Mesothelial cell of epicardium (in vitro differentiated cells): ENCODE measurements at regions not wholly inside any gene's neighbourhood (a gene's known extent, or its start where the extent isn't known, plus 50 kb on each side); places are given as distances from the start of the nearest gene placed in this dataset.

Source experiments
- DNase-seq, 2 experiments: peaks; one replicate each; pipeline ENCODE4 v3.0.0; 2021; ENCODE audit warnings: low spot score in 2 of 2; ENCODE audit not compliant: unreplicated experiment in 2 of 2
- H3K27ac Mint-ChIP-seq: 2 replicates; pipeline ENCODE4 v1.8.0; 2021; ENCODE audit warnings: mixed read lengths
- H3K27me3 Mint-ChIP-seq: 2 replicates; pipeline ENCODE4 v1.8.0; 2021; ENCODE audit warnings: low read depth, mixed read lengths
- H3K36me3 Mint-ChIP-seq: 2 replicates; pipeline ENCODE4 v1.8.0; 2021; ENCODE audit warnings: mixed read lengths
- H3K4me1 Mint-ChIP-seq: 2 replicates; pipeline ENCODE4 v1.8.0; 2021; ENCODE audit warnings: mixed read lengths
- H3K4me3 Mint-ChIP-seq: 2 replicates; pipeline ENCODE4 v1.8.0; 2021; ENCODE audit warnings: mild to moderate bottlenecking, moderate library complexity, mixed read lengths
- H3K9me3 Mint-ChIP-seq: 2 replicates; pipeline ENCODE4 v1.8.0; 2021; ENCODE audit warnings: mixed read lengths
- TF ChIP-seq, protein P1 (sequence below): fragments of 200-600 bp; sonication (generic); IDR thresholded peaks from one replicate; pipeline ENCODE4 v1.5.0; 2021; ENCODE audit warnings: antibody characterized with exemption; ENCODE audit not compliant: unreplicated experiment

DNA sequence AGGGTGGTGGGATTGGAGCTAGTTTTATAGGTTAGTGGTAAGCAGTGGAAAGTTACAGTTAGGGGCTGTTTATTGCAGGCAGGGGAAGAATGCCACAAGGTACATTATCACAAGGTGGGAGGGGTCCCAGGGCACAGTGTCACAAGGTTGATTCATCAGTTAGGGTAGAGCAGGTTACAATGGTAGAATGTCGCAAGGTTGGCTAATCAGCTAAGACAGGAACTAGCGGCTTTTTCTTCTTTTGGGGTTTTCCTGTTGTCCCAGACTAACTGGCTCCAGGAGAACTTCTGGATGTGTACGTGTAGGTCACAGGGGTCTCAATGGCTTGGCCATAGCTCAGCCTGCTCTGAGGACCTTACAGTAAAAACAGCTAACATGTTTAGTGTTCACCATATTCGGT is 1221.1 kb downstream of the SLITRK1 start:
- H3K27ac Mint-ChIP-seq = no peak overlapping the region
- H3K36me3 Mint-ChIP-seq = no peaks in the 10 kb centered on the region
- peaks cover 2% of the 10 kb centered on the region for H3K4me1 Mint-ChIP-seq
- TF ChIP-seq, protein P1, sequence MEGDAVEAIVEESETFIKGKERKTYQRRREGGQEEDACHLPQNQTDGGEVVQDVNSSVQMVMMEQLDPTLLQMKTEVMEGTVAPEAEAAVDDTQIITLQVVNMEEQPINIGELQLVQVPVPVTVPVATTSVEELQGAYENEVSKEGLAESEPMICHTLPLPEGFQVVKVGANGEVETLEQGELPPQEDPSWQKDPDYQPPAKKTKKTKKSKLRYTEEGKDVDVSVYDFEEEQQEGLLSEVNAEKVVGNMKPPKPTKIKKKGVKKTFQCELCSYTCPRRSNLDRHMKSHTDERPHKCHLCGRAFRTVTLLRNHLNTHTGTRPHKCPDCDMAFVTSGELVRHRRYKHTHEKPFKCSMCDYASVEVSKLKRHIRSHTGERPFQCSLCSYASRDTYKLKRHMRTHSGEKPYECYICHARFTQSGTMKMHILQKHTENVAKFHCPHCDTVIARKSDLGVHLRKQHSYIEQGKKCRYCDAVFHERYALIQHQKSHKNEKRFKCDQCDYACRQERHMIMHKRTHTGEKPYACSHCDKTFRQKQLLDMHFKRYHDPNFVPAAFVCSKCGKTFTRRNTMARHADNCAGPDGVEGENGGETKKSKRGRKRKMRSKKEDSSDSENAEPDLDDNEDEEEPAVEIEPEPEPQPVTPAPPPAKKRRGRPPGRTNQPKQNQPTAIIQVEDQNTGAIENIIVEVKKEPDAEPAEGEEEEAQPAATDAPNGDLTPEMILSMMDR = no peak
- peaks cover under 1% of the 10 kb centered on the region for H3K9me3 Mint-ChIP-seq
- DNase-seq = no peak
- H3K4me3 Mint-ChIP-seq = no peak overlapping the region
- H3K27me3 Mint-ChIP-seq = no peaks in the 10 kb centered on the region

DNA sequence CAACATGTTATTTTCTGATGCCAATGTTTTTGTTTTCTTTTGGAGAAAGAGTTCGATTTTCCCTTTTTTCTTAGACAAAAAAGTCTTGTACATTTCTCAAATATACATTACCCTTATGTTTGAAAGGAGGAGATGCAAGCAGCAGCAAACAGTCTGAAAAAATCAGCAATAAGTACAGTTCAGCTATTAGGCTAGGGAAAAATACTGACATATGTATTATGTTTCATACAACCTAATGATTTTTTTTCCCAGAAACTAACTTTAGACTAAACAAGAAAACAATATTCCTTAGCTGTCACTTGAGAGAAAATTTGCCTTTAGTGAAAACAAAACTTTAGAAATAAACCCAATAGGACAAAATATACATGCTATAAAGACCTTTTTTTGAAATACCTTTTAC is 1223.5 kb downstream of the SLITRK1 start:
- peaks cover 2% of the 10 kb centered on the region for H3K4me1 Mint-ChIP-seq
- TF ChIP-seq, protein P1 = no peak
- H3K27me3 Mint-ChIP-seq = no peaks in the 10 kb centered on the region
- H3K4me3 Mint-ChIP-seq = no peak overlapping the region
- H3K27ac Mint-ChIP-seq = no peak overlapping the region
- no peak for DNase-seq
- H3K36me3 Mint-ChIP-seq = no peaks in the 10 kb centered on the region
- H3K9me3 Mint-ChIP-seq = peaks cover 8% of the 10 kb centered on the region

DNA sequence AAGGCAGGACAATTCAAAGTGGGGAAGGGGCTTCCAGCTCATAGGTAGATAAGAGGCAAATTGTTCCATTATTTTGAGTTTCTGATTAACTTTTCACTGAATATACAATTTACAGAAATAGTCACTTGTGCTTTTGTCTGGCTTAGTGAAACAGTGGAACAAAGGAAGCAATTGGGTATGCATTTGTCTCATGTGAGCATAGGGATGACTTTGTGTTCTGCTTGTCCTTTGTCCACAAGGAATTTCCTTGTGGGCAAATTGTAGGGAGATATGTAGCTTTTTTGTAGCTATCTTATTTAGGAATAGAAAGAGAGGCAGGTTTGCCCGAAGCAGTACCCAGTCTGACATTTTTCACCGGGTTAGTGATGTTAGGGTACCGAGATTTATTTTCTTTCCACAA is 1224.8 kb downstream of the SLITRK1 start:
- H3K9me3 Mint-ChIP-seq = peaks cover 8% of the 10 kb centered on the region
- H3K27me3 Mint-ChIP-seq = no peaks in the 10 kb centered on the region
- no peak overlapping the region for H3K4me3 Mint-ChIP-seq
- no peaks in the 10 kb centered on the region for H3K4me1 Mint-ChIP-seq
- H3K36me3 Mint-ChIP-seq = no peaks in the 10 kb centered on the region
- no peak for DNase-seq
- TF ChIP-seq, protein P1 = no peak
- H3K27ac Mint-ChIP-seq = no peak overlapping the region

DNA sequence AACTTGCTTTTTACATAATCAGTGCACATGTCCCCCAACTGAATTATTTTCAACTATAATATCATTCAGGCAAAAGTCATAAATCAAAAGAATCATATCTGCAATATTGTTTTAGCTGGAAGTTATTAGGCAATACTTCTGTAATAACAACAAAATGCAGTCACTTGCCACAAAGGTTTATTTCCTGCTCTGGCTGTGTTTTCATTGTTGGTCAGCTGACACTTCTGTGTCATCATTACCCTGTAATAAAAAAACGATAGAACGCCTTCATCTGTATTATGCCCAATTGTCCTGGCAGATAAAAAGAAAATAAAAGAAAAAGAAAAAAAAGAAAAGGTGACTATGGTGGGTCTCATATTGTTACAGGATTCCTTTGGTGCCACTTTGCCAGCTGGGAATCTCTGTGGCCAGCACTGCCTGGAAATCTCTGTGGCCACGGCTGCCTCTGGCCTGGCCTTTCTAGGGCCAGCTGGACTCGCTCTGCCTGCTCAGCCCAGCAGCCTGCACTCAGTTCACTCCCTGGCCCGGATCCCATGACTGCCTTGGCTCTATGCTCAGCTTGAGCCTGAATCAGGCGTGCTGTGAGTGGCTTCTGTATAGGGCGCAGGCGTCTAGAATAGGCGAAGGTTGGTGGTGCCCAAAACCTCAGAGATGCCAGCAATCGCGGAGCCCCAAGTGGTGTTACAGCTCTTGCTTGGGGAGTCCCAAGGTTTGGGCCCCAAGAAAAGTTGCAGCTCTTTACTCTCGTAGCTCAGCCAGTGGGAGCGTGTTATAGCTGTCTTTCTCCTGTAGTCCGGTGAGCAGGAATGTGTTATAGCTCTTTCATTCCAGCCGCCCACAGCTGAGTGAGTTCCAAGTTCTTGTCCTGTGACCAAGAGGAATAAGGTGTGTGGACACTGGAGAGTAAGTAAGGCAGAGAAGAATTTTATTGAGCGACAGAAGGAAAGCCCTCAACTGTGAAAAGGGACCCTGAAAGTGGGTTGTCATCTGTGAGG is 1227.1 kb downstream of the SLITRK1 start:
- Mint-ChIP-seq H3K4me3 (no peak overlapping the region), H3K9me3 (peaks cover 8% of the 10 kb centered on the region), H3K27ac (no peak overlapping the region), H3K36me3 (no peaks in the 10 kb centered on the region), H3K27me3 (no peaks in the 10 kb centered on the region), H3K4me1 (no peaks in the 10 kb centered on the region)
- TF ChIP-seq, protein P1 = no peak
- DNase-seq = no peak

DNA sequence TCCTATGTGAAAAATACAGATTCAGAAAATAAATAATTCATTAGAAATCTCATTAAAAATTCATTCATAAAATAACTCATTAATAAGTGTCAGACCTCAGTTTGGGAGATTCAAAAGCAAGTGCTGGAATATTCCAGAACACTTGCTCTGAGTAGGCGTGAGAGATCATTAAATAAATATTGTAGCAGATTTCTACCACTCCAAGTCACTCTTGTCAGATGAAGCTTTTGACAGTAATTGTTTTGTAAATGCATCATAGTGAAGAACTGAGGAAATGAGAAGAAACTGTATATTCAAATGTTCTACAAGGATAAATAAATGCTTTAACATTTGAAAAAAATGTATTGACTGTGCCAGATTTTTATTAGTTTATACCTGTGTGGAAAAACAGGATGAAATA is 1228.1 kb downstream of the SLITRK1 start:
- H3K4me1 Mint-ChIP-seq = no peaks in the 10 kb centered on the region
- H3K27ac Mint-ChIP-seq = no peak overlapping the region
- H3K4me3 Mint-ChIP-seq = no peak overlapping the region
- H3K27me3 Mint-ChIP-seq = no peaks in the 10 kb centered on the region
- peaks cover 8% of the 10 kb centered on the region for H3K9me3 Mint-ChIP-seq
- DNase-seq = no peak
- TF ChIP-seq, protein P1 = no peak
- H3K36me3 Mint-ChIP-seq = no peaks in the 10 kb centered on the region
